ENCODE measurements at regions not wholly inside any gene's neighbourhood (a gene's known extent, or its start where the extent isn't known, plus 50 kb on each side); places are given as distances from the start of the nearest gene placed in this dataset.

DNA sequence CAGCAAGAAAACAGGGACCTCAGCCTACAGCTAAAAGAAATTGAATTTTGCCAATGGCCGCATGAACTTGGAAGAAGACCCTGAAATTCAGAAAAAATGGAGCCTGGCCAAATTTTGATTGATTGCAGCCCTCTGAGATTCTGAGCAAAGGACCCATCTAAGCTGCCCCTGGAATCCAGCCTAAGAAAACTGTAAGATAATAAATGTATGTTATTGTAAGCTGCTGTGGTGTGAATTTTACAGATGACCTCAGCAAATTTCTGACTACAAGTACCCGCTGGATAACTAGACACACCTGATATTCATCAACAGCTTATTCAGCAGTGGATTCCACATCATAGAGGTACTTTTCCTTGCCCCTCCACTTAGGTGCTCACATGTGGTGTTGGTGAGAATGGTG is 119.5 kb upstream of the EPHA5 start:
- TF ChIP-seq, protein P1, sequence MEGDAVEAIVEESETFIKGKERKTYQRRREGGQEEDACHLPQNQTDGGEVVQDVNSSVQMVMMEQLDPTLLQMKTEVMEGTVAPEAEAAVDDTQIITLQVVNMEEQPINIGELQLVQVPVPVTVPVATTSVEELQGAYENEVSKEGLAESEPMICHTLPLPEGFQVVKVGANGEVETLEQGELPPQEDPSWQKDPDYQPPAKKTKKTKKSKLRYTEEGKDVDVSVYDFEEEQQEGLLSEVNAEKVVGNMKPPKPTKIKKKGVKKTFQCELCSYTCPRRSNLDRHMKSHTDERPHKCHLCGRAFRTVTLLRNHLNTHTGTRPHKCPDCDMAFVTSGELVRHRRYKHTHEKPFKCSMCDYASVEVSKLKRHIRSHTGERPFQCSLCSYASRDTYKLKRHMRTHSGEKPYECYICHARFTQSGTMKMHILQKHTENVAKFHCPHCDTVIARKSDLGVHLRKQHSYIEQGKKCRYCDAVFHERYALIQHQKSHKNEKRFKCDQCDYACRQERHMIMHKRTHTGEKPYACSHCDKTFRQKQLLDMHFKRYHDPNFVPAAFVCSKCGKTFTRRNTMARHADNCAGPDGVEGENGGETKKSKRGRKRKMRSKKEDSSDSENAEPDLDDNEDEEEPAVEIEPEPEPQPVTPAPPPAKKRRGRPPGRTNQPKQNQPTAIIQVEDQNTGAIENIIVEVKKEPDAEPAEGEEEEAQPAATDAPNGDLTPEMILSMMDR (IDR thresholded peaks at IDR 0.05), result no peak
- TF ChIP-seq POLR2A (IDR thresholded peaks at IDR 0.05), result no peak
